Prostate gland (tissue), 2 donors: ENCODE measurements at regions not wholly inside any gene's neighbourhood (a gene's known extent, or its start where the extent isn't known, plus 50 kb on each side); places are given as distances from the start of the nearest gene placed in this dataset.

Experiments
- DNase-seq: peaks from one replicate; pipeline ENCODE4 v3.0.0-alpha.2; 2019; ENCODE audit warnings: low spot score
- H3K27ac ChIP-seq, 2 donors: fragments of 200-600 bp; sonication (generic); 2 replicates each; pipeline ENCODE4 v1.5.1; 2017 to 2019
- H3K27me3 ChIP-seq: fragments of 200-600 bp; sonication (generic); replicated peaks from 2 replicates; pipeline ENCODE4 v1.5.1; 2019; ENCODE audit not compliant: insufficient read depth
- H3K36me3 ChIP-seq, 2 donors: fragments of 200-600 bp; sonication (generic); 1 replicate in 1 of 2; 2 replicates in 1 of 2; pipeline versions ENCODE4 v1.5.1 to v1.8.1; 2017 to 2019
- H3K4me1 ChIP-seq: fragments of 200-600 bp; sonication (generic); replicated peaks from 2 replicates; pipeline ENCODE4 v1.5.1; 2019
- H3K4me3 ChIP-seq, 2 donors: fragments of 200-600 bp; sonication (generic); 2 replicates each; pipeline ENCODE4 v1.5.1; 2017 to 2019
- H3K9me3 ChIP-seq: fragments of 200-600 bp; sonication (generic); 2 replicates; pipeline ENCODE4 v1.5.1; 2017
- POLR2A ChIP-seq: fragments of 450-650 bp; IDR thresholded peaks from one replicate; pipeline ENCODE4 v1.6.1; 2016; ENCODE audit warnings: antibody characterized with exemption, mild to moderate bottlenecking
- POLR2AphosphoS5 ChIP-seq: sonication (generic); formaldehyde crosslinking; IDR thresholded peaks from one replicate; pipeline ENCODE4 v1.6.1; 2017; ENCODE audit warnings: antibody characterized with exemption
- WGBS: methylation state at CpG from one replicate; pipeline ENCODE4 v1.1.5; 2018; 5-methylcytosine and 5-hydroxymethylcytosine counted together
- intact Hi-C: fragments of 100-400 bp; cut with DNase I; formaldehyde crosslinking; loops from one replicate; pipeline ENCODE4 v1.14.2; 2022
- TF ChIP-seq, protein P1 (sequence below), 4 experiments: fragments of 200-600 bp in 2 of 4; fragments of 450-650 bp in 2 of 4; sonication (generic) in 2 of 4; IDR thresholded peaks; 1 replicate in 3 of 4; 2 replicates in 1 of 4; pipeline ENCODE4 v1.5.1; 2016 to 2019; ENCODE audit warnings: antibody characterized with exemption in 4 of 4, mild to moderate bottlenecking in 2 of 4, moderate library complexity in 2 of 4

GRCh38 chr12:24304285-24304684, 354.8 kb upstream of the SOX5 start:
- DNase-seq: no peak
- H3K27me3 ChIP-seq: no peaks in the 10 kb centered on the region
- no peaks in the 10 kb centered on the region for H3K4me1 ChIP-seq
- intact Hi-C loops: no loop called here
- no peak for TF ChIP-seq POLR2AphosphoS5
- TF ChIP-seq POLR2A: no peak
- TF ChIP-seq, protein P1, sequence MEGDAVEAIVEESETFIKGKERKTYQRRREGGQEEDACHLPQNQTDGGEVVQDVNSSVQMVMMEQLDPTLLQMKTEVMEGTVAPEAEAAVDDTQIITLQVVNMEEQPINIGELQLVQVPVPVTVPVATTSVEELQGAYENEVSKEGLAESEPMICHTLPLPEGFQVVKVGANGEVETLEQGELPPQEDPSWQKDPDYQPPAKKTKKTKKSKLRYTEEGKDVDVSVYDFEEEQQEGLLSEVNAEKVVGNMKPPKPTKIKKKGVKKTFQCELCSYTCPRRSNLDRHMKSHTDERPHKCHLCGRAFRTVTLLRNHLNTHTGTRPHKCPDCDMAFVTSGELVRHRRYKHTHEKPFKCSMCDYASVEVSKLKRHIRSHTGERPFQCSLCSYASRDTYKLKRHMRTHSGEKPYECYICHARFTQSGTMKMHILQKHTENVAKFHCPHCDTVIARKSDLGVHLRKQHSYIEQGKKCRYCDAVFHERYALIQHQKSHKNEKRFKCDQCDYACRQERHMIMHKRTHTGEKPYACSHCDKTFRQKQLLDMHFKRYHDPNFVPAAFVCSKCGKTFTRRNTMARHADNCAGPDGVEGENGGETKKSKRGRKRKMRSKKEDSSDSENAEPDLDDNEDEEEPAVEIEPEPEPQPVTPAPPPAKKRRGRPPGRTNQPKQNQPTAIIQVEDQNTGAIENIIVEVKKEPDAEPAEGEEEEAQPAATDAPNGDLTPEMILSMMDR (IDR thresholded peaks at IDR 0.05): no peak
- no peak overlapping the region for H3K27ac ChIP-seq
- WGBS: 97% methylated on average over 4 of the region's 4 CpGs
- H3K36me3 ChIP-seq: no peaks in the 10 kb centered on the region
- no peak overlapping the region for H3K4me3 ChIP-seq
- H3K9me3 ChIP-seq: no peaks in the 10 kb centered on the region

DNA sequence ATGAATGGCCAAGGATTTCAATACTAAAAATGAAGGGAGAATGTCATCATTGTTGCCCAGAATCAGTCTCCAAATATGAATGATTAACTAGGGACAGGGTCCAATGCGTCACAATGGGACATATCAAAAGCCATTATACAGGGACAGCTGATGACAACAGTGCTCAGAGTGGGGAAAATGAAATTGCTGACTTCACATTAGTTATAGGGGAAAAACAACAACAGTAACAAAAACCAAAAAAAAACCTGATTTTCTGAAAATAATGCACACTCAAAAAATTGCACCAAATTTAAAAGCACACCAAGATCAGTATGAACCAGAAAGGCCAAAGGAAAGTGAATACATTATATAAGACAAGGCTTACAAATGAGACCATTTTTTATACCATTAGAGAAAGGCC, 353.2 kb upstream of the SOX5 start:
- no peaks in the 10 kb centered on the region for H3K9me3 ChIP-seq
- no peak overlapping the region for H3K27ac ChIP-seq
- TF ChIP-seq, protein P1 (IDR thresholded peaks at IDR 0.05): no peak
- TF ChIP-seq POLR2AphosphoS5 (no peak), POLR2A (no peak)
- no peak overlapping the region for H3K4me3 ChIP-seq
- no peaks in the 10 kb centered on the region for H3K27me3 ChIP-seq
- WGBS: 88% methylated on average over 1 of the region's 1 CpG
- H3K36me3 ChIP-seq: no peaks in the 10 kb centered on the region
- no peak for DNase-seq
- H3K4me1 ChIP-seq: no peaks in the 10 kb centered on the region
- intact Hi-C loops: no loop called here

- Histone ChIP-seq H3K27ac (no peak overlapping the region), H3K36me3 (no peaks in the 10 kb centered on the region), H3K9me3 (no peaks in the 10 kb centered on the region), H3K27me3 (no peaks in the 10 kb centered on the region), H3K4me1 (no peaks in the 10 kb centered on the region), H3K4me3 (no peak overlapping the region)
- no peak for DNase-seq
- no peak for TF ChIP-seq POLR2A
- intact Hi-C loops: no loop called here
- WGBS: 59% methylated on average over 5 of the region's 5 CpGs
Observed at GRCh38 chr12:24297516-24297915, 348.0 kb upstream of the SOX5 start.

- 98% methylated on average over 1 of the region's 1 CpG for WGBS
- intact Hi-C loops: no loop called here
- Histone ChIP-seq H3K4me3 (no peak overlapping the region), H3K27ac (no peak overlapping the region), H3K4me1 (no peaks in the 10 kb centered on the region), H3K9me3 (no peaks in the 10 kb centered on the region), H3K36me3 (no peaks in the 10 kb centered on the region), H3K27me3 (no peaks in the 10 kb centered on the region)
- DNase-seq: no peak
- no peak for TF ChIP-seq POLR2AphosphoS5
- TF ChIP-seq, protein P1 (IDR thresholded peaks at IDR 0.05): no peak
- TF ChIP-seq POLR2A: no peak
Observed at GRCh38 chr12:24293549-24293948, 344.1 kb upstream of the SOX5 start.

- Histone ChIP-seq H3K36me3 (no peaks in the 10 kb centered on the region), H3K9me3 (no peaks in the 10 kb centered on the region), H3K4me3 (no peak overlapping the region), H3K4me1 (no peaks in the 10 kb centered on the region), H3K27me3 (no peaks in the 10 kb centered on the region), H3K27ac (no peak overlapping the region)
- WGBS: 93% methylated on average over 1 of the region's 1 CpG
- TF ChIP-seq POLR2A (no peak), POLR2AphosphoS5 (no peak)
- TF ChIP-seq, protein P1 (IDR thresholded peaks at IDR 0.05): no peak
- intact Hi-C loops: no loop called here
- DNase-seq: no peak
Observed at GRCh38 chr12:24287963-24288362, 338.5 kb upstream of the SOX5 start.
